GM19468 (cell line): ENCODE measurements at regions not wholly inside any gene's neighbourhood (a gene's known extent, or its start where the extent isn't known, plus 50 kb on each side); places are given as distances from the start of the nearest gene placed in this dataset.
"Not testable (repeated sequence)": the region's sequence is repeated elsewhere in the genome, so short reads cannot be mapped to it uniquely, and the experiment has no call there.

ENCODE experiments used
- ATAC-seq: cut with Tn5 transposase; IDR thresholded peaks from one replicate; pipeline ENCODE4 v1.9.1; 2021; ENCODE audit warnings: mild to moderate bottlenecking, moderate library complexity, moderate number of reproducible peaks; ENCODE audit not compliant: unreplicated experiment; ENCODE audit errors: extremely low read depth

DNA sequence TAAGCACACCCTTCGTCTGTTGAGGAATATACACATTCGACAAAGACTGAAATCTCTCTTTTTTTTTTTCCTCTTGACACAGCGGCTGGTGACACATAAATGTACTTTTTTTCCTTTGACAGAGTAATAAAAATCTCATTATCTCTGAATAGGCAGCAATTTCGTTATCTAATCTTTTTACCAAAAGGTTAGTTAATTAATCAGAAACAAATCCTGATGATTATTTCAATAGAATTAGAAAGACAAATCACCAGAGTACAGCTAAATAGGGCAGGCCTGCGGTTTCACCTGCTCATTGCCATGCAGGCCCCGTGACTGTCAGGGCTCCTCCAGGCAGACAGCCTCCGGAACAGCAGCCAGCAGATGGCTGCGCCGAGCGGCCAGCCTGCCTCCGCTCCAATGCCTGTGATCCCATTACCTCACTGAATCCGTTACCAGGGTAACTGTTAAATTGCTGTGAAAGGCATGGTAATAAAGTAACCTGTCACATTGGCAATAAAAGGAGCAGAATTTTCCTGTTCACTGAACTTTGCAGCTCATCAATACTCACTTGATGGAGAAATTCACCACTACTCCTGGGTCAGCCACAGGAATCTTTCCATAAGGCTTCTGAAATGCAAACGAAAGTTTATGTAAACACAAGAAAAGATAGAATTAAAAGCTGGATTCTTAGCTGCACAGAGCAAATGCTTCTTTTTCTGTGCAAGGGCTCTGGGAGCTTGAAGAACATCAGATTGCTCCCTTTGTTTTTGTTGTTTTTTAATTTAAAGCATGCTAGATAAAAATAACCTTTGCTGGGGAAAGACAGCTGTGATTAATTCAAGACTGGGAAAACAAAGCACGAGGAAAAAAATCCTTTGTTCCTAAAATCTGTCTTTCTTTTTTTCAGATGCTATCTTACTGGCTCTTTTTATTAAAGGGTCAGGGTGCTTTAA lies 666.4 kb upstream of the ZNF608 start:
- ATAC-seq, result peak; percentile 36

GRCh38 chr5:125413496-125414274 lies 667.2 kb upstream of the ZNF608 start:
- no peak for ATAC-seq

GRCh38 chr5:125415126-125415525 lies 668.7 kb upstream of the ZNF608 start:
- ATAC-seq, result no peak

- no peak for ATAC-seq
Observed at GRCh38 chr5:125416055-125416454, 669.6 kb upstream of the ZNF608 start.

- no peak for ATAC-seq
Observed at GRCh38 chr5:125421006-125421405, 674.6 kb upstream of the ZNF608 start.

DNA sequence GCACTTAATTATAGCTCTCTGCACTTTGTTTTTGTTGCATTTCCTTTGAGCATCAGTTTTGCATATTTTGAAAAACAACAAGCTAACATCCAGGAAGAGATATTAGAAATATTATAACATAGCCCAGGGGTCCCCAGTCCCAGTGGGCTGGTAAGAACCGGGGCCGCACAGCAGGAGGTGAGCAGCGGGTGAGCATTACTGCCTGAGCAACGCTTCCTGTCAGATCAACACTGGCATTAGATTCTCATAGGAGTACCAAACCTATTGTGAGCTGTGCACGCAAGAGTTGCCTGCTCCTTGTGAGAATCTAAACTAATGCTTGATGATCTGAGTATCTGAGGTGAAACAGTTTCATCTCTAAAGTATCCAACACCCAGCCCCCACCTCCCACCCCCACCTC lies 675.9 kb upstream of the ZNF608 start:
- no peak for ATAC-seq

DNA sequence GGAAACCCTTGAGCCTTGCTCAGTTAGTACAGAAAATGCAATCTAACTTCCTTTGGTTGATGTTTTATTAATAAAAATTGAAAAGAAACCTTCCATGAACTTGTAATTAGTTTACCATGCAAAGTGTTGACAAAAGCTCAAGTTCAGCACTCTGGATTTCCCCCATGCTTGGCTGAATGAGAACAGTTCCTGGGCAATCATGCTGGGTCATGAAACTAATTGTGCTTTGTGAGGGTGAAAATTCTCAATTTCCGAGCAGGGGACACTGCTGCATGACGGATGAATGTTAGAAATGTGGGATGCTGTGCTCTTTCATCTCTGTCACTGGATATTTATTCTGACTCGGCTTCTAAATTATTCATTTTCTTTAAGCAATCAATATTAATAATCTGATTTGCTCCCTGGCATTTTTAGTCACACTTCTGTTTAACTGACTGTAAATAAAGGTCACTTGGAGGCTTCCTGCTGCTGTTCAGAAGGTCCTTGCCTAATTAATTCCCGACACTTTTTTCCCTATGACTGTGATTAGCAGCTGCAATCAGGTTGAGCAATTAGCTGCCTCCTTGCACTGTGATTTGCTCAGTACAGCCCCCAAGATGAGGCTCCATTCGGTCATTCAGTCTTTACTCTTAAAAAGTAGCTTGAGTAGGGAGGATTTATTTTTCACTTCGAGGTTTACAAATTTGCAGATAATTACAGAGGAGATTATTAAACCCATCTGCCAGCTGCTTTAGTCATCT lies 678.1 kb upstream of the ZNF608 start:
- ATAC-seq, result no peak

GRCh38 chr5:125429498-125429897 lies 683.1 kb upstream of the ZNF608 start:
- ATAC-seq, result no peak

- ATAC-seq, result no peak
Observed at GRCh38 chr5:125433457-125433856, 687.0 kb upstream of the ZNF608 start.

DNA sequence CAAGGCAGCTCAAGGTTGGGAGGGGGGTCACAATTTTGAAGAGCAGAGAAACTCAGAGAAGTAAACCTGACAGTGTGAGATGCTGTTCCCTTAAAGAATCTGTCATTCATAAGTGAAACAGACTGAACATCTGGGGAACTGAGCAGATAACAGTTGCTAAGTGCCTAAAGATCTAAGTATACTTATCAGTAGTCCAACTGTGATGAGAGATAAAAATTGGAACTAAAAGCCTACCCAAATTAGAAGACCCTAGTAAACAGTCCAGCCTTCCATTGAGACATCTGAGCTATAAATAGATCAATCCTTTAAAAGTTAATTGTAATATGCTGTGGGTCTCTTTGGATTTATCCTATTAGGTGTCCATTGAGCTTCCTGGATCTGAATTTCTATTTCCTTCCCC lies 692.8 kb upstream of the ZNF608 start:
- ATAC-seq, result no peak

- ATAC-seq, result no peak
Observed at GRCh38 chr5:125440905-125441304, 694.5 kb upstream of the ZNF608 start.

- ATAC-seq, result no peak
Observed at GRCh38 chr5:125446986-125447385, 700.5 kb upstream of the ZNF608 start.

GRCh38 chr5:125450771-125451170 lies 704.3 kb upstream of the ZNF608 start:
- ATAC-seq, result no peak

GRCh38 chr5:125451622-125452021 lies 705.2 kb upstream of the ZNF608 start:
- ATAC-seq, result no peak

- ATAC-seq, result no peak
Observed at GRCh38 chr5:125452991-125453390, 706.6 kb upstream of the ZNF608 start.

DNA sequence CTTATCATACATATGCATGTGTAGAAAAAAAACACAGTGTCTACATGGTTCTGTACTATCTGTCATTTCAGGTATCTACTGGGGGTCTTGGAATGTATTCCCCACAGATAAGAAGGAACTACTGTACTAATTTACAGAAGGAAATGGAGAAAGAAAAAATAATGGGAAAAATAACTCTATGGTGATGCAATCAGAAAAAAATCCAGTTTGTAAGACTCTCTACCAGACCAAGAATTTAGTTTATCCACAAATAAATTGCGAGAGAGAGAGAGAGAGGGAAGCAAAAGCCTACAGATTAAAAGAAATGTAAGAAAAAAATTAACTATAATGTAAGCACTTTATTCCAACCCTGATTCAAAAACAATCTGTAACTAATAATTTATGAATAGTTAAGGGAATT lies 708.6 kb upstream of the ZNF608 start:
- ATAC-seq, result no peak

GRCh38 chr5:125456005-125456404 lies 709.6 kb upstream of the ZNF608 start:
- not testable (repeated sequence) for ATAC-seq

DNA sequence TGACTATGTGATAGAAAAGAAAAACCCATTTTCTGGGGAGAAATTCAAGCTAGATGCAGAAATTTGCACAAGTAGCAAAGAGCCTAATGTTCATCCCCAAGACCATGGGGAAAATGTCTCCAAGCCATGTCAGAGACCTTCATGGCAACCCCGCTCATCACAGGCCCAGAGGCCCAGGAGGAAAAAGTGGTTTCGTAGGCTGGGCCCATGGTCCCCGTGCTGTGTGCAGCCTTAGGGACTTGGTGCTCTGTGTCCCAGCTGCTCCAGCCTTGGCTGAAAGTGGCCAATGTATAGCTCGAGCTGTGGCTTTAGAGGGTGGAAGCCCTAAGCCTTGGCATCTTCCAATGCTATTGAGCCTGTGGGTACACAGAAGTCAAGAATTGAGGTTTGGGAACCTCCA lies 711.2 kb upstream of the ZNF608 start:
- no peak for ATAC-seq

GRCh38 chr5:125458949-125459348 lies 712.5 kb upstream of the ZNF608 start:
- ATAC-seq, result not testable (repeated sequence)

GRCh38 chr5:125461641-125462072 lies 715.2 kb upstream of the ZNF608 start:
- ATAC-seq, result no peak
